KMS-11 (cell line): ENCODE measurements at regions not wholly inside any gene's neighbourhood (a gene's known extent, or its start where the extent isn't known, plus 50 kb on each side); places are given as distances from the start of the nearest gene placed in this dataset.
A peak's percentile ranks its signal among the peaks of the same experiment; 100 is the strongest.

ENCODE experiments used
- H2AFZ ChIP-seq: fragments of 200-600 bp; sonication (generic); 2 replicates; pipeline ENCODE4 v1.6.1; 2016; ENCODE audit warnings: antibody characterized with exemption, mixed run types, low read depth
- H3K27ac ChIP-seq: fragments of 200-600 bp; sonication (generic); 2 replicates; pipeline ENCODE4 v1.6.1; 2016; ENCODE audit warnings: mild to moderate bottlenecking, mixed run types
- H3K27me3 ChIP-seq: fragments of 200-600 bp; sonication (generic); 2 replicates; pipeline ENCODE4 v1.6.1; 2017; ENCODE audit warnings: mild to moderate bottlenecking, low read depth, mixed run types, moderate library complexity; ENCODE audit not compliant: insufficient read depth
- H3K36me3 ChIP-seq: fragments of 200-600 bp; sonication (generic); 2 replicates; pipeline ENCODE4 v1.6.1; 2017; ENCODE audit warnings: mild to moderate bottlenecking, mixed run types; ENCODE audit not compliant: insufficient read depth
- H3K4me1 ChIP-seq: fragments of 200-600 bp; sonication (generic); 2 replicates; pipeline ENCODE4 v1.6.1; 2016; ENCODE audit warnings: mild to moderate bottlenecking, low read depth, mixed run types; ENCODE audit not compliant: poor library complexity, severe bottlenecking
- H3K4me2 ChIP-seq: fragments of 200-600 bp; sonication (generic); 2 replicates; pipeline ENCODE4 v1.7.0; 2016; ENCODE audit warnings: mild to moderate bottlenecking, mixed run types
- H3K4me3 ChIP-seq: fragments of 200-600 bp; sonication (generic); IDR thresholded peaks from 2 replicates; pipeline ENCODE4 v1.6.1; 2017; ENCODE audit warnings: low read depth, low read length, mixed read lengths; ENCODE audit not compliant: insufficient read depth
- H3K79me2 ChIP-seq: fragments of 200-600 bp; sonication (generic); 2 replicates; pipeline ENCODE4 v1.6.1; 2016; ENCODE audit warnings: low read depth, mixed run types; ENCODE audit not compliant: insufficient read depth
- H3K9ac ChIP-seq: fragments of 200-600 bp; sonication (generic); 2 replicates; pipeline ENCODE4 v1.6.1; 2016; ENCODE audit warnings: mild to moderate bottlenecking, mixed run types
- H4K20me1 ChIP-seq: fragments of 200-600 bp; sonication (generic); 2 replicates; pipeline ENCODE4 v1.6.1; 2016; ENCODE audit warnings: mild to moderate bottlenecking, mixed run types; ENCODE audit not compliant: insufficient read depth
- TF ChIP-seq, protein P1 (sequence below): fragments of 200-600 bp; sonication (generic); conservative IDR thresholded peaks from 2 replicates; pipeline ENCODE4 v1.6.1; 2017; ENCODE audit warnings: low read depth, mild to moderate bottlenecking, antibody characterized with exemption, low read length, moderate library complexity, mixed read lengths

DNA sequence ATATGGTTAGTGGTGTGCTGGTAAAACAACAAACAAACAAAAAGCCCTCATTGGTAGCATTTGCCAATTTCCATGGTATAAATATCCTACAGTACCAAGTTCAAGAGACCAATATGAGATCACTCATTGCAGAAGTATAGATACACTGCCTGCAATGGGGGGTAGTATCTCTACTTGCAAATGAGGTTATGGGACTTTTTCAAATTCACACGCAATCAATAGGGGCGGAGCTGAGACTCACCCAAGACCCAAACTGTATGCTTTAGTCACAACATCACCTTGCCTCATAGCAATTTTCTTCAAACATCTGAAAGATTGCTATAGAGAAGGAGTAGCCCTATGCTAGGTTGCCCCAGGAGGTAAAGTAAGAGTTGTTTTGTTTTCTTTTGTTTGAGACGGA, 93.7 kb downstream of the VCPKMT start:
- Histone ChIP-seq H3K27me3 (no peaks in the 10 kb centered on the region), H3K9ac (no peak overlapping the region), H2AFZ (no peak overlapping the region), H3K36me3 (no peaks in the 10 kb centered on the region), H3K27ac (peak overlapping the region; percentile 62; the same call in 1 of the 2 replicates), H3K79me2 (no peaks in the 10 kb centered on the region), H3K4me2 (peak overlapping the region; percentile 58; the same call in 1 of the 2 replicates), H3K4me3 (no peak overlapping the region), H3K4me1 (peaks cover 43% of the 10 kb centered on the region), H4K20me1 (no peaks in the 10 kb centered on the region)
- TF ChIP-seq, protein P1, sequence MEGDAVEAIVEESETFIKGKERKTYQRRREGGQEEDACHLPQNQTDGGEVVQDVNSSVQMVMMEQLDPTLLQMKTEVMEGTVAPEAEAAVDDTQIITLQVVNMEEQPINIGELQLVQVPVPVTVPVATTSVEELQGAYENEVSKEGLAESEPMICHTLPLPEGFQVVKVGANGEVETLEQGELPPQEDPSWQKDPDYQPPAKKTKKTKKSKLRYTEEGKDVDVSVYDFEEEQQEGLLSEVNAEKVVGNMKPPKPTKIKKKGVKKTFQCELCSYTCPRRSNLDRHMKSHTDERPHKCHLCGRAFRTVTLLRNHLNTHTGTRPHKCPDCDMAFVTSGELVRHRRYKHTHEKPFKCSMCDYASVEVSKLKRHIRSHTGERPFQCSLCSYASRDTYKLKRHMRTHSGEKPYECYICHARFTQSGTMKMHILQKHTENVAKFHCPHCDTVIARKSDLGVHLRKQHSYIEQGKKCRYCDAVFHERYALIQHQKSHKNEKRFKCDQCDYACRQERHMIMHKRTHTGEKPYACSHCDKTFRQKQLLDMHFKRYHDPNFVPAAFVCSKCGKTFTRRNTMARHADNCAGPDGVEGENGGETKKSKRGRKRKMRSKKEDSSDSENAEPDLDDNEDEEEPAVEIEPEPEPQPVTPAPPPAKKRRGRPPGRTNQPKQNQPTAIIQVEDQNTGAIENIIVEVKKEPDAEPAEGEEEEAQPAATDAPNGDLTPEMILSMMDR, result no peak

DNA sequence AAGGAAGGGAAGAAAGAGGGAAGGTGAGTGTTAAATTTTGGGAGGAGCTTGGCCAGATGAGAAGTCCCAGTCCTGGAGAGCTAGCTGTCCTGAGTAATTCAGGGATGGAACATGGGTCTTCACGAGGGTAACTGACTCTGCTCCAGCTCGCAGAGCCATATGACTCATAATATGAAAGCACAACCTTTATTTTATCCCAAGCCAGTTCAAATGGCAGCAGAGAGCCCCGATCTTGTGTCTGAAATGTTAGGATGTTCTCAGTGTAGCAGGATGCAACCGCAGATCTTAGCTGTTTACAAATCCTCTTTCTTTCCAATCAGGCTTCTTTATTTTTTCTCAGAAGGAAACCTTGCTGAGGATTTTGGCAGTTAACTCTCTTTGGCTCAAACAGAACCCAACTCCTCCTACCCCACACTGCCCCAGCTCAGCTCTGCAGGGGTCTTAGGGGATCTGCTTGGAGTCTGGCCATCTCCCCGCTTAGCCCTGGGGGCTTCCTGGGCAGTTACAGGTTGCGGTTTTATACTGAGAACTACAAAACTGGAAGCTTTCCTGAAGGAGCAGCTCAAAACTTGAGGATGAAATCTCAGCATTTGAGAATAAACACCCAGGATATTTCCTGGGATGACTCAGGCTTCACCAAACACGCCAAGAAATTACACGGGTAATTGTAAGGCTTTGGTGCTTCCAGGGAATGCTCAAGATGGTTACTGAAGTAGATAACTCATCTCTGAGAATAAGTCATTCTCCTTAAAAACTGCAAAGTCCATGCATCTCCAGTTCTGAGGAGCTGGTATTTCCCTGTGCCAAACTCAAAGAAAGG, 92.5 kb downstream of the VCPKMT start:
- TF ChIP-seq, protein P1, result no peak
- Histone ChIP-seq H3K9ac (no peak overlapping the region), H4K20me1 (no peaks in the 10 kb centered on the region), H3K27ac (no peak overlapping the region), H2AFZ (no peak overlapping the region), H3K36me3 (no peaks in the 10 kb centered on the region), H3K4me2 (no peak overlapping the region), H3K4me3 (no peak overlapping the region), H3K27me3 (no peaks in the 10 kb centered on the region), H3K79me2 (no peaks in the 10 kb centered on the region), H3K4me1 (peaks cover 43% of the 10 kb centered on the region)

DNA sequence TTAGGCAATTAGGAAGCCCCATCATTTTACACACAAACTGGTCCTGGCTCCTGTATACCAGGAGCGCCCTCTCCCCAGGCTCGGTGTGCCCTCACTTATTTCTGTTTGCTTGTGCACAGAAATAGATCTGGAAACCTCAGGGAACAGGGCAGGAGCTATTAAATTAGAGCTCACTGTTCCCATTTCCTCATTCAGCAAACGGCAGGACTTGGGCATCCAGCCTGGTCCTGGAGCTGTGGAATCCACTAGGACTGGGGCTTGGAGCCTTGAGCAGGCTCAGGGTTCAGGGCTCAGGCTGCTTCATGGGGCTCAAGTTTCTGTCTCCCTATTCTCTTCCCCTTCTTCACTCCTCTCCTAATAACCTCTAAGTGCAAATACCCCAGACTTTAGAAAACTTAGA, 91.3 kb downstream of the VCPKMT start:
- no peaks in the 10 kb centered on the region for H3K79me2 ChIP-seq
- TF ChIP-seq, protein P1, result no peak
- H4K20me1 ChIP-seq, result no peaks in the 10 kb centered on the region
- no peaks in the 10 kb centered on the region for H3K36me3 ChIP-seq
- no peak overlapping the region for H3K27ac ChIP-seq
- H2AFZ ChIP-seq, result no peak overlapping the region
- peaks cover 34% of the 10 kb centered on the region for H3K4me1 ChIP-seq
- H3K27me3 ChIP-seq, result no peaks in the 10 kb centered on the region
- no peak overlapping the region for H3K9ac ChIP-seq
- no peak overlapping the region for H3K4me3 ChIP-seq
- H3K4me2 ChIP-seq, result no peak overlapping the region

DNA sequence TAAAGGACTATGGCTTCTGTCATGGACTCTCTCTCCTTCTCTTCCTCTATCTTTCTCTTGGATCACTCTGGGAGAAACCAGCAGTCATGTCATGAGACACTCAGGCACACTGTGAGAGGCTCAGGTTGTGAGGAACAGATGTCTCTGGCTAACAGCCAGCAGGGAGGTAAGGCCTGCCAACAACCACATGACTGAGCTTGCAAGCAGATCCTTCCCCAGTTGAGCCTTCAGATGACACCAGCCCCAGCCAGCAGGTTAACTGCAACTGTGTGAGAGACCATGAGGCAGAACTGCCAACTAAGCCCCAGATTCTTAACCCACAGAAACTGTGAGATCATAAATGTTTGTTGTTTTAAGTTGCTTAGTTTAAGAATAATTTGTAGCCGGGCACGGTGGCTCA, 90.6 kb downstream of the VCPKMT start:
- no peak overlapping the region for H3K9ac ChIP-seq
- no peaks in the 10 kb centered on the region for H3K27me3 ChIP-seq
- no peak overlapping the region for H3K4me3 ChIP-seq
- H3K36me3 ChIP-seq, result no peaks in the 10 kb centered on the region
- no peak overlapping the region for H2AFZ ChIP-seq
- TF ChIP-seq, protein P1, result no peak
- no peak overlapping the region for H3K27ac ChIP-seq
- no peaks in the 10 kb centered on the region for H3K79me2 ChIP-seq
- no peaks in the 10 kb centered on the region for H4K20me1 ChIP-seq
- H3K4me1 ChIP-seq, result peaks cover 27% of the 10 kb centered on the region
- H3K4me2 ChIP-seq, result no peak overlapping the region
